Ishikawa (cell line): ENCODE measurements at regions not wholly inside any gene's neighbourhood (a gene's known extent, or its start where the extent isn't known, plus 50 kb on each side); places are given as distances from the start of the nearest gene placed in this dataset.

ENCODE experiments used
- CEBPB ChIP-seq: IDR thresholded peaks from 2 replicates; pipeline ENCODE4 v1.6.1; 2012
- CREB1 ChIP-seq: IDR thresholded peaks from 2 replicates; pipeline ENCODE4 v1.6.1; 2012; ENCODE audit warnings: low read depth
- EGR1 ChIP-seq: IDR thresholded peaks from 2 replicates; pipeline ENCODE4 v1.6.1; 2012
- EP300 ChIP-seq: IDR thresholded peaks from 2 replicates; pipeline ENCODE4 v1.6.1; 2012; ENCODE audit warnings: borderline replicate concordance
- FOXM1 ChIP-seq: IDR thresholded peaks from 2 replicates; pipeline ENCODE4 v1.6.1; 2012; ENCODE audit warnings: low read depth, borderline replicate concordance
- MAX ChIP-seq: IDR thresholded peaks from 2 replicates; pipeline ENCODE4 v1.6.1; 2012
- NFIC ChIP-seq: IDR thresholded peaks from 2 replicates; pipeline ENCODE4 v1.6.1; 2012
- RAD21 ChIP-seq: IDR thresholded peaks from 2 replicates; pipeline ENCODE4 v1.6.1; 2012; ENCODE audit warnings: low read depth
- REST ChIP-seq: IDR thresholded peaks from 2 replicates; pipeline ENCODE4 v1.6.1; 2012; ENCODE audit warnings: low read depth, mild to moderate bottlenecking
- TAF1 ChIP-seq: IDR thresholded peaks from 2 replicates; pipeline ENCODE4 v1.6.1; 2012; ENCODE audit warnings: low read depth, mild to moderate bottlenecking
- TCF12 ChIP-seq: IDR thresholded peaks from 2 replicates; pipeline ENCODE4 v1.6.1; 2012; ENCODE audit warnings: low read depth
- TEAD4 ChIP-seq: IDR thresholded peaks from 2 replicates; pipeline ENCODE4 v1.6.1; 2012
- USF1 ChIP-seq: IDR thresholded peaks from 2 replicates; pipeline ENCODE4 v1.6.1; 2012
- YY1 ChIP-seq: IDR thresholded peaks from 2 replicates; pipeline ENCODE4 v1.6.1; 2012; ENCODE audit warnings: low read depth
- ZBTB7A ChIP-seq: IDR thresholded peaks from 2 replicates; pipeline ENCODE4 v1.6.1; 2012; ENCODE audit warnings: low read depth

GRCh38 chr6:147065786-147066185 is 138.4 kb upstream of the STXBP5 start:
- TF ChIP-seq USF1 (no peak), EP300 (no peak), CREB1 (no peak), ZBTB7A (no peak), YY1 (no peak), TCF12 (no peak), TEAD4 (no peak), TAF1 (no peak), FOXM1 (no peak), MAX (no peak), EGR1 (no peak), REST (no peak), RAD21 (no peak), CEBPB (no peak), NFIC (no peak)

- TF ChIP-seq YY1 (no peak), CEBPB (0 out of 2 replicates have a peak, but pooled peaks have one; percentile 21), EP300 (no peak)
Observed at GRCh38 chr6:147067184-147067583, 137.0 kb upstream of the STXBP5 start.

GRCh38 chr6:147071776-147072175 is 132.4 kb upstream of the STXBP5 start:
- TF ChIP-seq EGR1 (no peak), TCF12 (no peak), YY1 (no peak), TAF1 (no peak), MAX (no peak), CREB1 (no peak), USF1 (no peak), EP300 (no peak), REST (no peak), NFIC (no peak)

- no peak for TF ChIP-seq REST
- TF ChIP-seq NFIC, result no peak
- no peak for TF ChIP-seq FOXM1
- TF ChIP-seq CEBPB, result no peak
- TF ChIP-seq CREB1, result no peak
- no peak for TF ChIP-seq TCF12
- TF ChIP-seq EGR1, result no peak
- no peak for TF ChIP-seq RAD21
- TF ChIP-seq ZBTB7A, result no peak
- no peak for TF ChIP-seq TEAD4
- no peak for TF ChIP-seq YY1
- no peak for TF ChIP-seq MAX
- no peak for TF ChIP-seq USF1
- TF ChIP-seq TAF1, result no peak
- TF ChIP-seq EP300, result no peak
Observed at GRCh38 chr6:147075381-147075780, 128.8 kb upstream of the STXBP5 start.

- TF ChIP-seq EP300 (no peak), REST (no peak), ZBTB7A (no peak), TEAD4 (no peak), USF1 (no peak), RAD21 (no peak), NFIC (no peak), CEBPB (no peak), YY1 (no peak), CREB1 (no peak), TCF12 (no peak), MAX (no peak), TAF1 (no peak), EGR1 (no peak), FOXM1 (no peak)
Observed at GRCh38 chr6:147077251-147077650, 127.0 kb upstream of the STXBP5 start.
